ENCODE measurements at regions not wholly inside any gene's neighbourhood (a gene's known extent, or its start where the extent isn't known, plus 50 kb on each side); places are given as distances from the start of the nearest gene placed in this dataset.

DNA sequence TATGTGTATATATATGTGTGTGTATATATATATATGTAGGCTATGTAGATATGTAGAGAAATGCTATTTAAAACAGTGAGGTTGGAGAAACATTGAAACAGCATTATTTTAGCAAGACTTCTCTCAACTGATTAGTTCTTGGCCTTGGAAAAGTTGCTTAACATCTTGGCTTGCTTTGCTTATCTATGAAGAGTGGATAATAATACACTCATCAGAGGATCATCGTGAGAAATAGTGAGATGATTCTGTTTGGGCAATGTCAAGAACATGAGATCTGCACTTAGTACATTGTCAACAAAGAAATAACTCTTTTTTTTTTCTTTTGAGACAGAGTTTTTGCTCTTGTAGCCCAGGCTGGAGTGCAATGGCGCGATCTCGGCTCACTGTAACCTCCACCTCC is 128.3 kb downstream of the KLF5 start:
- no peaks in the 10 kb centered on the region for H3K27me3 ChIP-seq (ENCODE audit: low read length)
- peaks cover 3% of the 10 kb centered on the region; the same call in 1 of the 2 replicates for H3K4me1 ChIP-seq (ENCODE audit: insufficient read depth, low read length)
- intact Hi-C loops (cut with micrococcal nuclease) = no loop called here
- no peak overlapping the region for H2AFZ ChIP-seq (ENCODE audit: low read length)
- no peak overlapping the region for H3K27ac ChIP-seq (ENCODE audit: low read length)
- BruUV-seq (replicated peaks) = no TSS peak
- ATAC-seq (no peak), DNase-seq (no peak)
- no peaks in the 10 kb centered on the region for H3K36me3 ChIP-seq (ENCODE audit: low read depth, low read length)
- H3K4me2 ChIP-seq (ENCODE audit: low read length) = no peak overlapping the region
- no peaks in the 10 kb centered on the region for H4K20me1 ChIP-seq (ENCODE audit: low read length)
- ChIA-PET POLR2A (ENCODE audit: unreplicated experiment) (no interaction called here), CTCF (no interaction called here)
- no peaks in the 10 kb centered on the region for H3K9me2 ChIP-seq (replicated peaks; ENCODE audit: low read length)
- TF ChIP-seq EZH2phosphoT487 (IDR thresholded peaks at IDR 0.05; ENCODE audit: borderline replicate concordance, low read length) (no peak), EZH2 (IDR thresholded peaks at IDR 0.05; ENCODE audit: low read length, unreplicated experiment) (no peak)
- TF ChIP-seq, protein P1, sequence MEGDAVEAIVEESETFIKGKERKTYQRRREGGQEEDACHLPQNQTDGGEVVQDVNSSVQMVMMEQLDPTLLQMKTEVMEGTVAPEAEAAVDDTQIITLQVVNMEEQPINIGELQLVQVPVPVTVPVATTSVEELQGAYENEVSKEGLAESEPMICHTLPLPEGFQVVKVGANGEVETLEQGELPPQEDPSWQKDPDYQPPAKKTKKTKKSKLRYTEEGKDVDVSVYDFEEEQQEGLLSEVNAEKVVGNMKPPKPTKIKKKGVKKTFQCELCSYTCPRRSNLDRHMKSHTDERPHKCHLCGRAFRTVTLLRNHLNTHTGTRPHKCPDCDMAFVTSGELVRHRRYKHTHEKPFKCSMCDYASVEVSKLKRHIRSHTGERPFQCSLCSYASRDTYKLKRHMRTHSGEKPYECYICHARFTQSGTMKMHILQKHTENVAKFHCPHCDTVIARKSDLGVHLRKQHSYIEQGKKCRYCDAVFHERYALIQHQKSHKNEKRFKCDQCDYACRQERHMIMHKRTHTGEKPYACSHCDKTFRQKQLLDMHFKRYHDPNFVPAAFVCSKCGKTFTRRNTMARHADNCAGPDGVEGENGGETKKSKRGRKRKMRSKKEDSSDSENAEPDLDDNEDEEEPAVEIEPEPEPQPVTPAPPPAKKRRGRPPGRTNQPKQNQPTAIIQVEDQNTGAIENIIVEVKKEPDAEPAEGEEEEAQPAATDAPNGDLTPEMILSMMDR (conservative IDR thresholded peaks at IDR 0.05; ENCODE audit: low read depth, low read length) = no peak
- H3K9ac ChIP-seq (ENCODE audit: low read length) = no peak overlapping the region
- H3K79me2 ChIP-seq (ENCODE audit: low read length) = no peaks in the 10 kb centered on the region
- H3F3A ChIP-seq (ENCODE audit: low read length, unreplicated experiment) = no peaks in the 10 kb centered on the region
- H3K4me3 ChIP-seq (ENCODE audit: low read length) = no peak overlapping the region
- H3K9me3 ChIP-seq (ENCODE audit: low read length) = no peaks in the 10 kb centered on the region

DNA sequence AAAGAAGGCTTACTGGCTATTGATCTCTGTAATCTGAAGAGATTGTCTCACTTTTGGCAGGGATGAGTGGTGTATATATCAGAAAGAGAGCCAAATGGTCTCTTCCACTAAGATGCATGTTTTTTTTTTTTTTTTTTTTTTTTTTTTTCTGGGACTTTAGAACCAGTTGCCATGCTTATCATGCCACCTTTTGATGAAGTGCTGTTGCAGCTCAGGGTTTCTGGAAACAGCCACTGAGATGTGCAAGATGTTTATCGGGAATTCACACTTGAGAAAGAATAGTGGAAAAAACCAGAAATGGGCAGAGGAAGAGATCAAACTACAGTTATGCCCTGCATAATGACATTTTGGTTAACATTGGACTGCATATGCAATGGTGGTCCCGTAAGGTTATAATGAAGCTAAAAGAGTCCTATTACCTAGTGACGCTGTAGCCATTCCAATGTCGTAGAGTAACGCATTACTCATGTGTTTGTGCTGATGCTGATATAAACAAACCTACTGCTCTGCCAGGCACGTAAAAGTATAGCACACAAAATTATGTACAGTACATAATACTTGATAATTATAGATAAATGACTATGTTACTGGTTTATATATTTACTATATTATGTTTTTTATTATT is 121.0 kb downstream of the KLF5 start:
- H3K79me2 ChIP-seq (ENCODE audit: low read length) = no peaks in the 10 kb centered on the region
- H3K9me3 ChIP-seq (ENCODE audit: low read length) = no peaks in the 10 kb centered on the region
- H3K4me2 ChIP-seq (ENCODE audit: low read length) = 0 out of 2 replicates have a peak overlapping the region, but pooled peaks have one; percentile 6
- CTCF ChIA-PET = no interaction called here
- no peak overlapping the region for H2AFZ ChIP-seq (ENCODE audit: low read length)
- no peaks in the 10 kb centered on the region for H3K36me3 ChIP-seq (ENCODE audit: low read depth, low read length)
- H3K9me2 ChIP-seq (replicated peaks; ENCODE audit: low read length) = no peaks in the 10 kb centered on the region
- no peaks in the 10 kb centered on the region for H4K20me1 ChIP-seq (ENCODE audit: low read length)
- H3K4me1 ChIP-seq (ENCODE audit: insufficient read depth, low read length) = peaks cover 5% of the 10 kb centered on the region
- intact Hi-C loops (cut with micrococcal nuclease) = loop anchor here (10.0 kb wide), 2 partner anchors 245 to 925 kb away; no protein-coding TSS in a partner anchor
- no peak overlapping the region for H3K9ac ChIP-seq (ENCODE audit: low read length)
- POLR2A ChIA-PET (ENCODE audit: unreplicated experiment) = no interaction called here
- BruUV-seq (replicated peaks) = no TSS peak
- TF ChIP-seq EZH2phosphoT487 (IDR thresholded peaks at IDR 0.05; ENCODE audit: borderline replicate concordance, low read length) (no peak), EZH2 (IDR thresholded peaks at IDR 0.05; ENCODE audit: low read length, unreplicated experiment) (no peak)
- TF ChIP-seq, protein P1 (conservative IDR thresholded peaks at IDR 0.05; ENCODE audit: low read depth, low read length) = no peak
- ATAC-seq = peak; percentile 74
- DNase-seq = peak; percentile 59
- no peak overlapping the region for H3K4me3 ChIP-seq (ENCODE audit: low read length)
- H3F3A ChIP-seq (ENCODE audit: low read length, unreplicated experiment) = no peaks in the 10 kb centered on the region
- H3K27ac ChIP-seq (ENCODE audit: low read length) = peak overlapping the region; percentile 21; the same call in 1 of the 2 replicates
- no peaks in the 10 kb centered on the region for H3K27me3 ChIP-seq (ENCODE audit: low read length)

DNA sequence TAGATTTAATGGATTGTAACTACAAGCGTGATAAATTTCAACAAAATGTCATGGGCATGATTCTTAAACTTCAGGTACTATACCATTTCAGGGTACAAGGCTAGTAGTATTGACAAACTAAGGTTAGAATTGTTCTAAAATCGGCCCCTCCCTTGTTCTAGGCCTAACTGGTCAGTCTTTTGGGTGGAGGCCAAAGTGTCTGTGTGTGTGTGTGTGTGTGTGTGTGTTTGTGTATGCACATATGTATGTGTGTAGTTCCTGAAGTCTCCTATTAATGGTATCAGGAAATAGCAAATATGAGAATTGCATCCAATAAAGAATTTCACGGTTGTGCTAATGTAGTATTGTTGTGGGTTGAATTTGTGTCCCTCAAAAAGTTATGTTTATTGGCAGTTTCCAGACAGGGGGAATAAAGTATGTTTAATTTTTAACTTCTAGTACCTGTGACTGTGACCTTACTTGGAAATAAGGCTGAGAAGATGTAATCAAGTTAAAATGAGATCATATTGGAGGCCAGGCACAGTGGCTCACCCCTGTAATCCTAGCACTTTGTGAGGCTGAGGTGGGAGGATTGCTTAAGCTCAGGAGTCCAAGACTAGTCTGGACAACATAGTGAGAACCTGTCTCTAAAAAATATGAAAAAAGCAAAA is 119.2 kb downstream of the KLF5 start:
- no peak overlapping the region for H3K4me2 ChIP-seq (ENCODE audit: low read length)
- no peaks in the 10 kb centered on the region for H3F3A ChIP-seq (ENCODE audit: low read length, unreplicated experiment)
- H3K79me2 ChIP-seq (ENCODE audit: low read length) = no peaks in the 10 kb centered on the region
- no peaks in the 10 kb centered on the region for H4K20me1 ChIP-seq (ENCODE audit: low read length)
- H3K4me1 ChIP-seq (ENCODE audit: insufficient read depth, low read length) = peaks cover 15% of the 10 kb centered on the region
- H3K27me3 ChIP-seq (ENCODE audit: low read length) = no peaks in the 10 kb centered on the region
- no peaks in the 10 kb centered on the region for H3K9me2 ChIP-seq (replicated peaks; ENCODE audit: low read length)
- no TSS peak for BruUV-seq (replicated peaks)
- no peak overlapping the region for H3K4me3 ChIP-seq (ENCODE audit: low read length)
- ATAC-seq (no peak), DNase-seq (no peak)
- intact Hi-C loops (cut with micrococcal nuclease) = loop anchor here (10.0 kb wide), 2 partner anchors 247 to 927 kb away; no protein-coding TSS in a partner anchor
- no peak overlapping the region for H2AFZ ChIP-seq (ENCODE audit: low read length)
- no peak overlapping the region for H3K27ac ChIP-seq (ENCODE audit: low read length)
- no peaks in the 10 kb centered on the region for H3K36me3 ChIP-seq (ENCODE audit: low read depth, low read length)
- ChIA-PET POLR2A (ENCODE audit: unreplicated experiment) (no interaction called here), CTCF (no interaction called here)
- no peaks in the 10 kb centered on the region for H3K9me3 ChIP-seq (ENCODE audit: low read length)
- no peak overlapping the region for H3K9ac ChIP-seq (ENCODE audit: low read length)
- TF ChIP-seq, protein P1 (conservative IDR thresholded peaks at IDR 0.05; ENCODE audit: low read depth, low read length) = no peak
- TF ChIP-seq EZH2 (IDR thresholded peaks at IDR 0.05; ENCODE audit: low read length, unreplicated experiment) (no peak), EZH2phosphoT487 (IDR thresholded peaks at IDR 0.05; ENCODE audit: borderline replicate concordance, low read length) (no peak)

All from PC-3 (cell line).